Fibroblast of mammary gland (primary cell): ENCODE measurements at regions not wholly inside any gene's neighbourhood (a gene's known extent, or its start where the extent isn't known, plus 50 kb on each side); places are given as distances from the start of the nearest gene placed in this dataset.
"Not testable (repeated sequence)": the region's sequence is repeated elsewhere in the genome, so short reads cannot be mapped to it uniquely, and the experiment has no call there.

Experiments used
- DNase-seq: peaks from one replicate; pipeline ENCODE4 v3.0.0-alpha.2; 2010; ENCODE audit warnings: low read depth
- H3K4me3 ChIP-seq: 2 replicates; pipeline ENCODE4 v1.5.1; 2011; ENCODE audit warnings: low read depth, mild to moderate bottlenecking, low read length, moderate library complexity; ENCODE audit not compliant: control insufficient read depth
- CTCF ChIP-seq: conservative IDR thresholded peaks from 2 replicates; pipeline ENCODE4 v1.5.1; 2011; ENCODE audit warnings: low read depth, low read length, inconsistent platforms; ENCODE audit not compliant: control insufficient read depth, insufficient read depth

GRCh38 chr15:95027981-95028380 lies 796.6 kb downstream of the MCTP2 start:
- H3K4me3 ChIP-seq: no peak overlapping the region
- no peak for DNase-seq
- TF ChIP-seq CTCF: no peak

GRCh38 chr15:95032156-95032555 lies 800.8 kb downstream of the MCTP2 start:
- TF ChIP-seq CTCF: no peak
- peak; percentile 29 for DNase-seq
- H3K4me3 ChIP-seq: no peak overlapping the region

GRCh38 chr15:95035106-95035505 lies 803.7 kb downstream of the MCTP2 start:
- no peak overlapping the region for H3K4me3 ChIP-seq
- no peak for DNase-seq
- TF ChIP-seq CTCF: no peak

- TF ChIP-seq CTCF: no peak
- H3K4me3 ChIP-seq: no peak overlapping the region
- peak; percentile 63 for DNase-seq
These were observed 809.9 kb downstream of the MCTP2 start for GRCh38 chr15:95041297-95041696.

GRCh38 chr15:95043236-95043932 lies 812.0 kb downstream of the MCTP2 start:
- not testable (repeated sequence) for DNase-seq, H3K4me3 ChIP-seq

- H3K4me3 ChIP-seq: no peak overlapping the region
- no peak for TF ChIP-seq CTCF
- no peak for DNase-seq
These were observed 812.6 kb downstream of the MCTP2 start for GRCh38 chr15:95043933-95044313.

- no peak overlapping the region for H3K4me3 ChIP-seq
- DNase-seq: no peak
- no peak for TF ChIP-seq CTCF
These were observed 813.5 kb downstream of the MCTP2 start for GRCh38 chr15:95044745-95045417.
